SK-N-SH (cell line): ENCODE measurements at regions not wholly inside any gene's neighbourhood (a gene's known extent, or its start where the extent isn't known, plus 50 kb on each side); places are given as distances from the start of the nearest gene placed in this dataset.

ENCODE experiments used
- CTCF ChIA-PET: fragments of 300-600, 350-600 bp; formaldehyde crosslinking; extraction: SDS; loops from one replicate; lab custom pipeline; 2021; lab: Yijun Ruan, JAX
- POLR2A ChIA-PET: fragments of 350-600 bp; sonication (Branson Sonifier 250); formaldehyde crosslinking; extraction: SDS; loops from one replicate; lab custom pipeline; 2020; ENCODE audit warnings: antibody characterized with exemption, inconsistent platforms; lab: Yijun Ruan, JAX
- DNase-seq: peaks from one replicate; pipeline ENCODE4 v3.0.0; 2012
- H2AFZ ChIP-seq: fragments of 200-600 bp; sonication (generic); 2 replicates; pipeline ENCODE4 v1.8.1; 2016; ENCODE audit warnings: antibody characterized with exemption, mild to moderate bottlenecking, low read depth
- H3F3A ChIP-seq: fragments of 200-600 bp; sonication (generic); replicated peaks from 2 replicates; pipeline ENCODE3; 2016; ENCODE audit warnings: antibody characterized with exemption, mild to moderate bottlenecking; ENCODE audit not compliant: insufficient read depth
- H3K27ac ChIP-seq, 2 experiments: fragments of 200-500 bp in 1 of 2; fragments of 200-600 bp in 1 of 2; sonication (Bioruptor generic) in 1 of 2; sonication (generic), shearing (Covaris generic) in 1 of 2; 2 replicates each; pipeline versions ENCODE4 v1.5.1 to v1.6.1; 2014 to 2016; ENCODE audit warnings: low read depth in 2 of 2, inconsistent platforms in 1 of 2, low read length in 1 of 2, mild to moderate bottlenecking in 1 of 2, mixed read lengths in 1 of 2
- H3K27me3 ChIP-seq: fragments of 200-600 bp; sonication (generic), shearing (Covaris generic); 2 replicates; pipeline ENCODE4 v1.6.1; 2016; ENCODE audit warnings: mixed run types; ENCODE audit not compliant: insufficient read depth
- H3K36me3 ChIP-seq, 2 experiments: fragments of 200-500 bp in 1 of 2; fragments of 200-600 bp in 1 of 2; sonication (Bioruptor generic) in 1 of 2; sonication (generic) in 1 of 2; replicated peaks in 1 of 2; 2 replicates each; pipeline versions ENCODE3 to v1.5.1; 2014 to 2016; ENCODE audit warnings: low read length in 1 of 2, mild to moderate bottlenecking in 1 of 2; ENCODE audit not compliant: insufficient read depth in 2 of 2, control insufficient read depth in 1 of 2
- H3K4me1 ChIP-seq, 2 experiments: fragments of 200-500 bp in 1 of 2; fragments of 200-600 bp in 1 of 2; sonication (Bioruptor generic) in 1 of 2; sonication (generic), shearing (Covaris generic) in 1 of 2; 2 replicates each; pipeline versions ENCODE4 v1.5.1 to v1.6.1; 2014 to 2016; ENCODE audit warnings: low read depth in 1 of 2, low read length in 1 of 2, mixed run types in 1 of 2; ENCODE audit not compliant: insufficient read depth in 2 of 2, control insufficient read depth in 1 of 2
- H3K4me2 ChIP-seq: fragments of 200-600 bp; sonication (generic), shearing (Covaris generic); 2 replicates; pipeline ENCODE4 v1.6.1; 2017; ENCODE audit warnings: mixed run types
- H3K4me3 ChIP-seq, 2 experiments: fragments of 200-500 bp in 1 of 2; fragments of 200-600 bp in 1 of 2; sonication (Bioruptor generic) in 1 of 2; sonication (generic), shearing (Covaris generic) in 1 of 2; 2 replicates each; pipeline versions ENCODE4 v1.5.1 to v1.8.1; 2014 to 2016; ENCODE audit warnings: low read depth in 2 of 2, inconsistent platforms in 1 of 2, low read length in 1 of 2, mild to moderate bottlenecking in 1 of 2, mixed read lengths in 1 of 2, moderate library complexity in 1 of 2
- H3K79me2 ChIP-seq: fragments of 200-600 bp; sonication (generic); 2 replicates; pipeline ENCODE4 v1.8.1; 2017; ENCODE audit warnings: mild to moderate bottlenecking; ENCODE audit not compliant: insufficient read depth
- H3K9ac ChIP-seq: fragments of 200-600 bp; sonication (generic); 2 replicates; pipeline ENCODE4 v1.6.1; 2017; ENCODE audit warnings: mixed run types
- H3K9me2 ChIP-seq: fragments of 200-600 bp; sonication (generic); 2 replicates; pipeline ENCODE4 v1.6.1; 2017; ENCODE audit warnings: mixed run types
- H3K9me3 ChIP-seq: fragments of 200-600 bp; sonication (generic); 2 replicates; pipeline ENCODE4 v1.6.1; 2017; ENCODE audit warnings: mixed run types, mild to moderate bottlenecking, moderate library complexity
- H4K20me1 ChIP-seq: fragments of 200-600 bp; sonication (generic); 2 replicates; pipeline ENCODE4 v1.6.1; 2017; ENCODE audit warnings: mild to moderate bottlenecking, mixed run types; ENCODE audit not compliant: insufficient read depth
- CHD2 ChIP-seq: fragments of 150-350 bp; IDR thresholded peaks from 2 replicates; pipeline ENCODE4 v1.6.1; 2018; ENCODE audit warnings: low read length; ENCODE audit not compliant: partially characterized antibody
- EP300 ChIP-seq, 2 experiments: IDR thresholded peaks; 2 replicates each; pipeline versions ENCODE4 v1.4.0 to v1.6.1; 2012; ENCODE audit warnings: borderline replicate concordance in 1 of 2, low read depth in 1 of 2, low read length in 1 of 2
- GABPA ChIP-seq: IDR thresholded peaks from 2 replicates; pipeline ENCODE4 v1.4.0; 2012; ENCODE audit warnings: low read depth, mild to moderate bottlenecking
- JUND ChIP-seq: IDR thresholded peaks from 2 replicates; pipeline ENCODE4 v1.4.0; 2012
- MEF2A ChIP-seq: IDR thresholded peaks from 2 replicates; pipeline ENCODE4 v1.4.0; 2012; ENCODE audit warnings: low read depth, borderline replicate concordance
- POLR2AphosphoS5 ChIP-seq: IDR thresholded peaks from 2 replicates; pipeline ENCODE4 v1.6.1; 2012; ENCODE audit warnings: low read depth, low read length
- RCOR1 ChIP-seq: fragments of 150-350 bp; IDR thresholded peaks from 2 replicates; pipeline ENCODE4 v1.6.1; 2017; ENCODE audit warnings: antibody characterized with exemption, low read length
- SIN3A ChIP-seq: IDR thresholded peaks from 2 replicates; pipeline ENCODE4 v1.6.1; 2012; ENCODE audit warnings: low read depth, mild to moderate bottlenecking, low read length, moderate library complexity, borderline replicate concordance
- SMC3 ChIP-seq: IDR thresholded peaks from 2 replicates; pipeline ENCODE4 v1.6.1; 2012; ENCODE audit warnings: low read depth, low read length, improper control_type of control experiment
- TAF1 ChIP-seq: IDR thresholded peaks from 2 replicates; pipeline ENCODE4 v1.6.1; 2012; ENCODE audit warnings: low read depth, mild to moderate bottlenecking, low read length, moderate library complexity, borderline replicate concordance
- TCF12 ChIP-seq: IDR thresholded peaks from 2 replicates; pipeline ENCODE4 v1.4.0; 2012
- WGBS: methylation state at CpG from one replicate; pipeline ENCODE4 v1.1.6; 2017; ENCODE audit warnings: low lambda C conversion rate; 5-methylcytosine and 5-hydroxymethylcytosine counted together
- TF ChIP-seq, protein P1 (sequence below): IDR thresholded peaks from 2 replicates; pipeline ENCODE4 v1.6.1; 2012; ENCODE audit warnings: mild to moderate bottlenecking, low read depth, low read length, moderate library complexity
- TF ChIP-seq, protein P2 (sequence below): fragments of 200-600 bp; sonication (generic); IDR thresholded peaks from 2 replicates; pipeline ENCODE4 v1.6.1; 2017; ENCODE audit warnings: antibody characterized with exemption, mild to moderate bottlenecking, moderate library complexity

DNA sequence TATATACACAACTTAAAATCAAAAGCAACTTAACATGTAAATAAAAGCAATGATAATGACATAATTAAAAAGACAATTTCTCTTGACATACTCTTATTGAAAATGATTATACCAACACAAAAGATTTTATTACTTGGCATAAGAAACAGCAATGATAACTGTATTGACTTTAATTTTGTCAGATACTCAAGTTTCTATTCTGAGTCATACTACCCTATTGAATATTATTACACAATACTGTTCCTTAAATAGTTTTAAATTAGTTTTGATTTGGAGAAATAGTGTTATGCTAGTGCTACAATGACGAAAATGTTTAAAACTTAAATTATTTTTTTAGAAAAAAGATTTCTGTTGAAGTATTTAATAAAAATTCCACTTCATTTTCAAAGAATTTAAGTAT lies 1319.3 kb upstream of the C9orf72 start:
- WGBS = 80% methylated on average over 1 of the region's 1 CpG
- Histone ChIP-seq H3K9me2 (no peaks in the 10 kb centered on the region), H3K27me3 (no peaks in the 10 kb centered on the region), H3K4me2 (no peak overlapping the region), H2AFZ (no peak overlapping the region), H3F3A (no peaks in the 10 kb centered on the region), H3K27ac (no peak overlapping the region), H3K79me2 (peaks cover 6% of the 10 kb centered on the region; the same call in 1 of the 2 replicates), H3K4me1 (peaks cover 0 to 10% of the 10 kb centered on the region in 2 experiments; a peak in 2 of 4 replicates), H3K36me3 (no peaks in the 10 kb centered on the region), H3K9ac (no peak overlapping the region), H4K20me1 (no peaks in the 10 kb centered on the region), H3K4me3 (no peak overlapping the region), H3K9me3 (no peaks in the 10 kb centered on the region)
- no peak for DNase-seq
- CTCF ChIA-PET = no interaction called here
- TF ChIP-seq RCOR1 (no peak), GABPA (no peak), MEF2A (no peak), POLR2AphosphoS5 (no peak)
- TF ChIP-seq, protein P1, sequence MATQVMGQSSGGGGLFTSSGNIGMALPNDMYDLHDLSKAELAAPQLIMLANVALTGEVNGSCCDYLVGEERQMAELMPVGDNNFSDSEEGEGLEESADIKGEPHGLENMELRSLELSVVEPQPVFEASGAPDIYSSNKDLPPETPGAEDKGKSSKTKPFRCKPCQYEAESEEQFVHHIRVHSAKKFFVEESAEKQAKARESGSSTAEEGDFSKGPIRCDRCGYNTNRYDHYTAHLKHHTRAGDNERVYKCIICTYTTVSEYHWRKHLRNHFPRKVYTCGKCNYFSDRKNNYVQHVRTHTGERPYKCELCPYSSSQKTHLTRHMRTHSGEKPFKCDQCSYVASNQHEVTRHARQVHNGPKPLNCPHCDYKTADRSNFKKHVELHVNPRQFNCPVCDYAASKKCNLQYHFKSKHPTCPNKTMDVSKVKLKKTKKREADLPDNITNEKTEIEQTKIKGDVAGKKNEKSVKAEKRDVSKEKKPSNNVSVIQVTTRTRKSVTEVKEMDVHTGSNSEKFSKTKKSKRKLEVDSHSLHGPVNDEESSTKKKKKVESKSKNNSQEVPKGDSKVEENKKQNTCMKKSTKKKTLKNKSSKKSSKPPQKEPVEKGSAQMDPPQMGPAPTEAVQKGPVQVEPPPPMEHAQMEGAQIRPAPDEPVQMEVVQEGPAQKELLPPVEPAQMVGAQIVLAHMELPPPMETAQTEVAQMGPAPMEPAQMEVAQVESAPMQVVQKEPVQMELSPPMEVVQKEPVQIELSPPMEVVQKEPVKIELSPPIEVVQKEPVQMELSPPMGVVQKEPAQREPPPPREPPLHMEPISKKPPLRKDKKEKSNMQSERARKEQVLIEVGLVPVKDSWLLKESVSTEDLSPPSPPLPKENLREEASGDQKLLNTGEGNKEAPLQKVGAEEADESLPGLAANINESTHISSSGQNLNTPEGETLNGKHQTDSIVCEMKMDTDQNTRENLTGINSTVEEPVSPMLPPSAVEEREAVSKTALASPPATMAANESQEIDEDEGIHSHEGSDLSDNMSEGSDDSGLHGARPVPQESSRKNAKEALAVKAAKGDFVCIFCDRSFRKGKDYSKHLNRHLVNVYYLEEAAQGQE = no peak
- POLR2A ChIA-PET = no interaction called here

DNA sequence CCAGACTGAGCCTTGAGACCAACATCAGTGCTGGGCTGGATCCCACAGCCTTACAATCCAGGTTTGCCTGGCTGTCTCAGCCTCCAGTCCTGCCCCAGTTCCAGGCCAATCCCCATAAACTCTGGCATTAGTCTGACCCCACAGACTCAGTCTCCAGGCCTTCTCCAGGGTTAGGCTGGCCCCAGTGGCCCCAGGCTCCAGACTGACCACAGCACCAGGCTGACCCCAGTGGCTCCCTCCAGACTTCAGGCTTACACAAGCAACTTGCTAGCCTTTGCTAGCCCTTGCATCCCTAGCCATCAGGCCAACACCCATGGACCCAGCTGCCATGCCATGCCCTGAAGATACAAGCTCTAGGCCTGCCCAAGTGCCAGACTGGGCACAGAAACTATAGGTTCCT lies 1326.0 kb upstream of the C9orf72 start:
- 0 out of 2 replicates have a peak, but pooled peaks cover 5% of the 10 kb centered on the region for H4K20me1 ChIP-seq
- H3K9ac ChIP-seq = no peak overlapping the region
- H3K9me2 ChIP-seq = no peaks in the 10 kb centered on the region
- H3K4me2 ChIP-seq = no peak overlapping the region
- H3K27ac ChIP-seq = no peak overlapping the region
- no peak for DNase-seq
- no peak for TF ChIP-seq SIN3A
- no peak overlapping the region for H2AFZ ChIP-seq
- H3K36me3 ChIP-seq = peaks cover 0 to 14% of the 10 kb centered on the region in 2 experiments
- no peaks in the 10 kb centered on the region for H3K4me1 ChIP-seq
- ChIA-PET POLR2A (no interaction called here), CTCF (no interaction called here)
- peaks cover 32% of the 10 kb centered on the region for H3K79me2 ChIP-seq
- 0 out of 2 replicates have a peak, but pooled peaks cover 8% of the 10 kb centered on the region for H3K9me3 ChIP-seq
- no peaks in the 10 kb centered on the region for H3K27me3 ChIP-seq
- no peaks in the 10 kb centered on the region for H3F3A ChIP-seq
- no peak overlapping the region for H3K4me3 ChIP-seq

DNA sequence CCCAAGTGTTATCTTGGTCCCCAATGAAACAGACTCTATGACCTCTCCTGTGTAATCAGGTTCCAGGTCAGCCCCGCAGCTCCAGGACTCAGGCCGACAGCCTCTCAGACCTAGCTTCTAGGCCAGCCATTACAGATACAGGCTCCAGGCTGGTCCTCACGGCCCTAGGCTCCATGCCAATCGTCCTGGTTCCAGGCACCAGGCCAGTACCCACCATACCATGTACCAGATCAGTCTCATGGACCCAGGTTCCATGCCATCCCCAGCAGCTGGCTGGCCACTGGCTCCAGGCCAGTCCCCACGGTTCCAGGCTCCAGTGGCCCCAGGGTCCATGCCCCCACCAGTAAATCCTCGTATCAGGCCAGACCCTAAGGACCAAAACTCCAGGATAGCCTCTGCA lies 1326.6 kb upstream of the C9orf72 start:
- 0 out of 2 replicates have a peak, but pooled peaks cover 8% of the 10 kb centered on the region for H3K9me3 ChIP-seq
- CTCF ChIA-PET = no interaction called here
- POLR2A ChIA-PET = no interaction called here
- DNase-seq = no peak
- no peak overlapping the region for H3K4me2 ChIP-seq
- no peaks in the 10 kb centered on the region for H3K27me3 ChIP-seq
- peaks cover 32% of the 10 kb centered on the region for H3K79me2 ChIP-seq
- no peaks in the 10 kb centered on the region for H3K4me1 ChIP-seq
- 63% methylated on average over 6 of the region's 6 CpGs for WGBS
- no peak overlapping the region for H3K9ac ChIP-seq
- no peaks in the 10 kb centered on the region for H3F3A ChIP-seq
- H2AFZ ChIP-seq = no peak overlapping the region
- peaks cover 0 to 14% of the 10 kb centered on the region in 2 experiments for H3K36me3 ChIP-seq
- H3K9me2 ChIP-seq = no peaks in the 10 kb centered on the region
- no peak overlapping the region for H3K4me3 ChIP-seq
- H3K27ac ChIP-seq = no peak overlapping the region
- H4K20me1 ChIP-seq = 0 out of 2 replicates have a peak, but pooled peaks cover 5% of the 10 kb centered on the region
- TF ChIP-seq POLR2AphosphoS5 (no peak), GABPA (no peak), CHD2 (no peak), SIN3A (no peak), SMC3 (no peak), TCF12 (no peak), RCOR1 (no peak), TAF1 (no peak), EP300 (IDR thresholded peaks at IDR 0.05; ENCODE audit: borderline replicate concordance in 1 of 2, low read depth in 1 of 2, low read length in 1 of 2) (no peak), JUND (no peak)
- TF ChIP-seq, protein P2, sequence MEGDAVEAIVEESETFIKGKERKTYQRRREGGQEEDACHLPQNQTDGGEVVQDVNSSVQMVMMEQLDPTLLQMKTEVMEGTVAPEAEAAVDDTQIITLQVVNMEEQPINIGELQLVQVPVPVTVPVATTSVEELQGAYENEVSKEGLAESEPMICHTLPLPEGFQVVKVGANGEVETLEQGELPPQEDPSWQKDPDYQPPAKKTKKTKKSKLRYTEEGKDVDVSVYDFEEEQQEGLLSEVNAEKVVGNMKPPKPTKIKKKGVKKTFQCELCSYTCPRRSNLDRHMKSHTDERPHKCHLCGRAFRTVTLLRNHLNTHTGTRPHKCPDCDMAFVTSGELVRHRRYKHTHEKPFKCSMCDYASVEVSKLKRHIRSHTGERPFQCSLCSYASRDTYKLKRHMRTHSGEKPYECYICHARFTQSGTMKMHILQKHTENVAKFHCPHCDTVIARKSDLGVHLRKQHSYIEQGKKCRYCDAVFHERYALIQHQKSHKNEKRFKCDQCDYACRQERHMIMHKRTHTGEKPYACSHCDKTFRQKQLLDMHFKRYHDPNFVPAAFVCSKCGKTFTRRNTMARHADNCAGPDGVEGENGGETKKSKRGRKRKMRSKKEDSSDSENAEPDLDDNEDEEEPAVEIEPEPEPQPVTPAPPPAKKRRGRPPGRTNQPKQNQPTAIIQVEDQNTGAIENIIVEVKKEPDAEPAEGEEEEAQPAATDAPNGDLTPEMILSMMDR = no peak
- TF ChIP-seq, protein P1 = no peak
